ENCODE measurements at regions not wholly inside any gene's neighbourhood (a gene's known extent, or its start where the extent isn't known, plus 50 kb on each side); places are given as distances from the start of the nearest gene placed in this dataset.

- peak; percentile 9 for DNase-seq
These were observed 67.7 kb upstream of the FAM9A start for GRCh38 chrX:8868906-8869305.

- peak; percentile 41 for DNase-seq
These were observed 67.0 kb upstream of the FAM9A start for GRCh38 chrX:8868070-8868773.

- DNase-seq: no peak
These were observed 66.2 kb upstream of the FAM9A start for GRCh38 chrX:8867406-8867805.

- DNase-seq: no peak
These were observed 63.0 kb upstream of the FAM9A start for GRCh38 chrX:8864161-8864560.

- no peak for DNase-seq
These were observed 60.7 kb upstream of the FAM9A start for GRCh38 chrX:8861908-8862307.

GRCh38 chrX:8851231-8851886 lies 50.2 kb upstream of the FAM9A start:
- DNase-seq: no peak

Measured in HCEC 1CT (cell line).